ENCODE measurements at regions not wholly inside any gene's neighbourhood (a gene's known extent, or its start where the extent isn't known, plus 50 kb on each side); places are given as distances from the start of the nearest gene placed in this dataset.

GRCh38 chr13:109869312-109870237, 83.2 kb upstream of the IRS2 start:
- TF ChIP-seq CTCF (IDR thresholded peaks at IDR 0.05) (peak in 3 of 6 experiments; percentile 23 to 46 (median 30)), POLR2A (IDR thresholded peaks at IDR 0.05) (peak in 1 of 2 donors; percentile 30)

Measured in thyroid gland (tissue), 4 donors.